HEK293T (cell line): ENCODE measurements at regions not wholly inside any gene's neighbourhood (a gene's known extent, or its start where the extent isn't known, plus 50 kb on each side); places are given as distances from the start of the nearest gene placed in this dataset.

Experiments used
- BHLHE40 ChIP-seq: fragments of 450-650 bp; IDR thresholded peaks from 2 replicates; pipeline ENCODE4 v1.6.1; 2016; ENCODE audit warnings: mild to moderate bottlenecking, moderate library complexity, borderline replicate concordance
- CTBP1 ChIP-seq: fragments of 450-650 bp; IDR thresholded peaks from 2 replicates; pipeline ENCODE4 v1.6.1; 2016; ENCODE audit warnings: borderline replicate concordance
- ELF4 ChIP-seq: fragments of 450-650 bp; IDR thresholded peaks from 2 replicates; pipeline ENCODE4 v1.6.1; 2017; ENCODE audit warnings: antibody characterized with exemption
- FOXA1 ChIP-seq: fragments of 450-650 bp; IDR thresholded peaks from 2 replicates; pipeline ENCODE4 v1.6.1; 2016; ENCODE audit warnings: mild to moderate bottlenecking
- FOXM1 ChIP-seq: fragments of 450-650 bp; IDR thresholded peaks from 2 replicates; pipeline ENCODE4 v1.6.1; 2017; ENCODE audit warnings: mild to moderate bottlenecking, borderline replicate concordance
- SP1 ChIP-seq: fragments of 450-650 bp; IDR thresholded peaks from 2 replicates; pipeline ENCODE4 v1.6.1; 2017
- TARDBP ChIP-seq: fragments of 450-650 bp; IDR thresholded peaks from 2 replicates; pipeline ENCODE4 v1.6.1; 2016

- TF ChIP-seq ELF4 (no peak), FOXM1 (no peak), BHLHE40 (no peak), SP1 (no peak), FOXA1 (no peak), CTBP1 (no peak), TARDBP (no peak)
Measured at GRCh38 chr2:6623746-6624145, 242.0 kb downstream of the CMPK2 start.
